Astrocyte (in vitro differentiated cells and primary cell): ENCODE measurements at regions not wholly inside any gene's neighbourhood (a gene's known extent, or its start where the extent isn't known, plus 50 kb on each side); places are given as distances from the start of the nearest gene placed in this dataset.

ENCODE experiments used
- CTCF ChIP-seq: IDR thresholded peaks from 2 replicates; pipeline ENCODE4 v1.5.1; 2011; ENCODE audit warnings: low read depth, mild to moderate bottlenecking, inconsistent platforms, low read length, moderate library complexity; ENCODE audit not compliant: insufficient read depth
- EZH2 ChIP-seq: IDR thresholded peaks from 2 replicates; pipeline ENCODE4 v1.6.1; 2012; ENCODE audit warnings: mild to moderate bottlenecking, low read length, inconsistent platforms; ENCODE audit not compliant: insufficient read depth

DNA sequence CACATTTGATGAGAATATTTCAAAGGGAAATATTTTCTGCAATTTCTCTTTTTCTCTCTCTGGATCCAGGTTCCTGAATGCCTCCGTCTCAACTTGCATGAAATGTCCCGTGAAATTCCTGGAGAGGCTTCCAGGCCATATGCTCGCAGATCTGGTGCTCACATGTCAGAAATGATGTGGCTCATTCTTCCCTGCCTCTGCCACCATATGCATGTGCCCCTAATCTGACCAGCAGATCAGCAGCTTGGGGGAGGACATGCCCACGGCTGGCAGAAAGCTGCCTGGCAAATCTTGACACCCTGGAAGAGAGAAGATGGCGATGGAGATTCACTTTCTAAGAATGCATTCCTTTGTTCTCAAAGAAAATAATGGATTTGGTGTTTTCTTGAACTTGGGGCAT, 490.7 kb downstream of the RPS24 start:
- no peak for TF ChIP-seq CTCF
- TF ChIP-seq EZH2: no peak
